ENCODE measurements at regions not wholly inside any gene's neighbourhood (a gene's known extent, or its start where the extent isn't known, plus 50 kb on each side); places are given as distances from the start of the nearest gene placed in this dataset.

DNA sequence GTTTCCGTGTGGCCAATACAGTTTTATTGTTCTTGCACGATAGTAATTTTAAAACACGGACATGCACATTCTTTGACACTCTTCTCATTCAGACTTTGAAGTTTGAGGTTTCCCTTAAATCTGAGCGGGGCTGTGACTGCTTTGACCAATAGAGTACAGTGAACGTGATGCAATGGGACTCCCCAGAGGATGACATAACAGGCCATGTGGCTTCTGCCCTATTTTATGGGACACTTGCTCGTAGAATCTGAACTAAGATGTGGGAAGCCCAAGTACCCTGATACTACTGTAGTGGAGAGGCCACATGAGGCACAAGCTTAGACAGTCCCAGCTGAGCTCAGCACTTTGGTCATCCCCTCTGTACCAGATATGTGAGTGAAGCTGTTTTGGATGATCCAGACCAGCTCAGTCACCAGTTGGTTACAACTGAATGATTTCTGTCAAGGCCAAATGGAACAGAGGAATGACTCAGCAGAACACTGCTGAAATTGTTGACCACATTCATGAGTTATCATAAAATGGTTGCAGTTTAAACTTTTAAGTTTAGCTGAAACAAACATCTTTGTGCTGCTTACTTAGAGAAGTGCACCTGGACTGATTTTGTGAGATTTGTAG lies 279.4 kb downstream of the RFPL4B start:
- no peak for TF ChIP-seq EZH2 (IDR thresholded peaks at IDR 0.05)
- no peak for TF ChIP-seq POLR2AphosphoS5 (IDR thresholded peaks at IDR 0.05; ENCODE audit: borderline replicate concordance, low read depth, low read length)

All from SK-N-MC (cell line).